GM23338 (cell line): ENCODE measurements at regions not wholly inside any gene's neighbourhood (a gene's known extent, or its start where the extent isn't known, plus 50 kb on each side); places are given as distances from the start of the nearest gene placed in this dataset.
A peak's percentile ranks its signal among the peaks of the same experiment; 100 is the strongest.

Source experiments
- ATAC-seq: fragments of 200-7000 bp; cut with Tn5 transposase; 3 replicates; pipeline ENCODE4 v1.9.1; 2020
- DNase-seq: peaks from one replicate; pipeline ENCODE4 v3.0.0-alpha.2; 2015; ENCODE audit warnings: low spot score
- H2AFZ ChIP-seq: fragments of 200-600 bp; sonication (generic); 2 replicates; pipeline ENCODE4 v1.8.0; 2016; ENCODE audit warnings: antibody characterized with exemption, mild to moderate bottlenecking, moderate library complexity
- H3F3A ChIP-seq: fragments of 200-600 bp; sonication (generic); replicated peaks from 2 replicates; pipeline ENCODE4 v1.8.0; 2017; ENCODE audit warnings: antibody characterized with exemption, mixed run types, low read depth
- H3K27ac ChIP-seq: fragments of 200-600 bp; sonication (generic); 2 replicates; pipeline ENCODE4 v1.6.1; 2016; ENCODE audit warnings: low read depth
- H3K27me3 ChIP-seq: fragments of 200-600 bp; sonication (generic); 2 replicates; pipeline ENCODE4 v1.8.0; 2016; ENCODE audit warnings: mild to moderate bottlenecking, mixed run types, moderate library complexity; ENCODE audit not compliant: insufficient read depth
- H3K36me3 ChIP-seq: fragments of 200-600 bp; sonication (generic); 2 replicates; pipeline ENCODE4 v1.8.0; 2016; ENCODE audit warnings: mild to moderate bottlenecking; ENCODE audit not compliant: insufficient read depth
- H3K4me1 ChIP-seq: fragments of 200-600 bp; sonication (generic); 2 replicates; pipeline ENCODE4 v1.8.0; 2016; ENCODE audit warnings: mild to moderate bottlenecking, moderate library complexity; ENCODE audit not compliant: insufficient read depth
- H3K4me2 ChIP-seq: fragments of 200-600 bp; sonication (generic); 2 replicates; pipeline ENCODE4 v1.7.1; 2017; ENCODE audit warnings: mixed run types
- H3K4me3 ChIP-seq: fragments of 200-600 bp; sonication (generic); 2 replicates; pipeline ENCODE4 v1.6.1; 2016; ENCODE audit warnings: mixed run types
- H3K79me2 ChIP-seq: fragments of 200-600 bp; sonication (generic); replicated peaks from 2 replicates; pipeline ENCODE4 v1.8.0; 2017; ENCODE audit warnings: mild to moderate bottlenecking; ENCODE audit not compliant: insufficient read depth
- H3K9me2 ChIP-seq: fragments of 200-600 bp; sonication (generic); 2 replicates; pipeline ENCODE4 v1.8.0; 2017; ENCODE audit not compliant: insufficient read depth
- H4K20me1 ChIP-seq: fragments of 200-600 bp; sonication (generic); replicated peaks from 2 replicates; pipeline ENCODE4 v1.8.0; 2017; ENCODE audit warnings: mild to moderate bottlenecking; ENCODE audit not compliant: insufficient read depth
- H3K27ac Mint-ChIP-seq: 2 replicates; pipeline ENCODE4 v1.8.0; 2020; ENCODE audit warnings: inconsistent platforms, mild to moderate bottlenecking, moderate library complexity, mixed read lengths
- H3K27me3 Mint-ChIP-seq: 3 replicates; pipeline ENCODE4 v1.8.0; 2022; ENCODE audit warnings: low read depth, mild to moderate bottlenecking, moderate library complexity, mixed read lengths, inconsistent platforms; ENCODE audit not compliant: insufficient read depth, poor library complexity
- H3K36me3 Mint-ChIP-seq: 3 replicates; pipeline ENCODE4 v1.8.0; 2021; ENCODE audit warnings: low read depth, mild to moderate bottlenecking, inconsistent platforms, moderate library complexity, mixed read lengths
- H3K4me1 Mint-ChIP-seq: 3 replicates; pipeline ENCODE4 v1.8.0; 2020; ENCODE audit warnings: mild to moderate bottlenecking, inconsistent platforms, mixed read lengths
- H3K4me3 Mint-ChIP-seq: 3 replicates; pipeline ENCODE4 v1.8.0; 2021; ENCODE audit warnings: moderate library complexity, mild to moderate bottlenecking, inconsistent platforms, mixed read lengths
- H3K9me3 Mint-ChIP-seq: 3 replicates; pipeline ENCODE4 v1.8.0; 2020; ENCODE audit warnings: moderate library complexity, mild to moderate bottlenecking, inconsistent platforms, mixed read lengths
- CREB1 ChIP-seq: fragments of 250-450 bp; sonication (Bioruptor Pico); IDR thresholded peaks from 2 replicates; pipeline ENCODE4 v1.5.0; 2020; ENCODE audit warnings: low read depth, mild to moderate bottlenecking, moderate library complexity
- ZNF114 ChIP-seq: fragments of 250-450 bp; sonication (Bioruptor Pico); IDR thresholded peaks from 2 replicates; pipeline ENCODE4 v1.5.0; 2020; ENCODE audit warnings: mild to moderate bottlenecking, moderate library complexity
- ZNF331 ChIP-seq: fragments of 250-450 bp; sonication (Bioruptor Pico); IDR thresholded peaks from 2 replicates; pipeline ENCODE4 v1.5.0; 2020; ENCODE audit warnings: low read depth, mild to moderate bottlenecking, moderate library complexity
- TF ChIP-seq, protein P1 (sequence below): IDR thresholded peaks from one replicate; pipeline ENCODE4 v1.6.1; 2018; ENCODE audit warnings: antibody characterized with exemption; ENCODE audit not compliant: unreplicated experiment
- TF ChIP-seq, protein P2 (sequence below), 2 experiments: fragments of 200-600 bp in 1 of 2; sonication (generic) in 1 of 2; conservative IDR thresholded peaks; 2 replicates each; pipeline versions ENCODE4 v1.5.1 to v1.6.1; 2016 to 2017; ENCODE audit warnings: antibody characterized with exemption in 2 of 2, low read depth in 2 of 2, mild to moderate bottlenecking in 2 of 2, moderate library complexity in 1 of 2
- TF ChIP-seq, protein P3 (sequence below): IDR thresholded peaks from 2 replicates; pipeline ENCODE4 v1.6.1; 2016; ENCODE audit warnings: antibody characterized with exemption

DNA sequence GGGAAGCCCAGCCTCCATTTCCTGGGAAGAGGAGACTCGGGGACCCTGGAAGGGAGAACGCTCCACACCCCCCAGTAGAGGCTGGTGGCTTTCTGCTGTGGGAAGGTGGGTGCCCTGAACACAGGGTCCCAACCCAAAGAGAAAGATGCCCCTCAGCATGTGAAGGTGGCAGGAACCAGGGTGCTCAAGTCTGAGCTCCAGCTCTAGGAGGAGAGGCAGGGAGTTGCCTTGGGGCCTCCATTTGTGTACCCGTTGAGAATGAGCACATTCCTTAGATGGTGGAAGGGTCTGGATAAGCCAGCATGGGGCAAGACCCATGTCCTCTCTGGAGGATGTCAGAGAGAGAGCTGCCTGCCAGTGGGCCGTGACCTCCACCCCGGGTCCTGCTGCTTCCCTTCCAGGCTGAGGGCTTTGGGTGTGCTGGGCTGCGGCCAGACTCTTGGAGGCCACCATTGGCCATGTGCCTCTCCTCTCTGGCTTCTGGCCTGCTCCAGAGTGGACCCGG lies 212.4 kb downstream of the TBC1D2B start (continued):
- TF ChIP-seq, protein P1, sequence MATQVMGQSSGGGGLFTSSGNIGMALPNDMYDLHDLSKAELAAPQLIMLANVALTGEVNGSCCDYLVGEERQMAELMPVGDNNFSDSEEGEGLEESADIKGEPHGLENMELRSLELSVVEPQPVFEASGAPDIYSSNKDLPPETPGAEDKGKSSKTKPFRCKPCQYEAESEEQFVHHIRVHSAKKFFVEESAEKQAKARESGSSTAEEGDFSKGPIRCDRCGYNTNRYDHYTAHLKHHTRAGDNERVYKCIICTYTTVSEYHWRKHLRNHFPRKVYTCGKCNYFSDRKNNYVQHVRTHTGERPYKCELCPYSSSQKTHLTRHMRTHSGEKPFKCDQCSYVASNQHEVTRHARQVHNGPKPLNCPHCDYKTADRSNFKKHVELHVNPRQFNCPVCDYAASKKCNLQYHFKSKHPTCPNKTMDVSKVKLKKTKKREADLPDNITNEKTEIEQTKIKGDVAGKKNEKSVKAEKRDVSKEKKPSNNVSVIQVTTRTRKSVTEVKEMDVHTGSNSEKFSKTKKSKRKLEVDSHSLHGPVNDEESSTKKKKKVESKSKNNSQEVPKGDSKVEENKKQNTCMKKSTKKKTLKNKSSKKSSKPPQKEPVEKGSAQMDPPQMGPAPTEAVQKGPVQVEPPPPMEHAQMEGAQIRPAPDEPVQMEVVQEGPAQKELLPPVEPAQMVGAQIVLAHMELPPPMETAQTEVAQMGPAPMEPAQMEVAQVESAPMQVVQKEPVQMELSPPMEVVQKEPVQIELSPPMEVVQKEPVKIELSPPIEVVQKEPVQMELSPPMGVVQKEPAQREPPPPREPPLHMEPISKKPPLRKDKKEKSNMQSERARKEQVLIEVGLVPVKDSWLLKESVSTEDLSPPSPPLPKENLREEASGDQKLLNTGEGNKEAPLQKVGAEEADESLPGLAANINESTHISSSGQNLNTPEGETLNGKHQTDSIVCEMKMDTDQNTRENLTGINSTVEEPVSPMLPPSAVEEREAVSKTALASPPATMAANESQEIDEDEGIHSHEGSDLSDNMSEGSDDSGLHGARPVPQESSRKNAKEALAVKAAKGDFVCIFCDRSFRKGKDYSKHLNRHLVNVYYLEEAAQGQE, result no peak

DNA sequence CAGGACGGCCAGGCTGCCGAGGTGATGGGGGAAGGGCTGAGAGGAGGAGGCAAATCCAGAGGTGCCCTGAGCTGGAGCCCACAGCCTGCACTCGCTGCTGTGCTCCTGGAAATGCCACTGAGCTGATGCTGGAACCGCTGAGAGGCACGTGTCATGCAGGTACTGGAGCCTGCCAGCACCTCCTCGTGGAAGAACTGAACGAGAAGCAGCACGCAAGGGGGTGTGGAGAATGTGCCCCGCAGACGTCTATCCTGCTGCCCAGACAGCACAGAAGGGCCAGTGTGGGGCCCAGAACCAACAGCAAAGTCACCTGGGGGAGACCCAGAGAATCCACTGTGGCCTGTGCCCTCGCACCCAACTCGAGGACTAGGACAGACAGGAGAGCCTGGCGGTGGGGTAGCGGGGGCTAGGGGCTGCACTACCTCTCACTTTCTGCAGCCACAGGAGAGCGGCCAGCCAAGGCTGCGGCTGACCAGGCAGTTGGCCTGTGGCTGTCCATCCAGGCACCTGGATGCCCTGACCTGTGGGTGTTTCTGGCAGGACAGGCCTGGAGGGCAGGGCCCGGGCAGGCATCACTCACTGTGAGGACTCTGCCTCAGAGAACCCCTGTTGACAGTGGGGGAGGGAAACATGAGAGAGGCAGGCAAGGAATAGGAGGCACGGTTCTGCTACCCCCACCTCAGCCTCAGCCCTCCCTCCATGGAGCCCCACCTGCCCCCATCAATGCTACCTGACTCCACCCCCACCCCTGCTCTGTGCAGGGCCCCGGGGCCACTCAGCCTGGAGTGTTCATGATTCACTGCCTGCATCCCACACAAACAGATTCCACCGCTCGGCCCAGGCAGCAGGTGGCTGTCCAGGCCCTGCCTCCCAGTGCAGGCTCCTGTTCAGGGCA lies 213.1 kb downstream of the TBC1D2B start:
- Histone ChIP-seq H3K4me3 (no peak overlapping the region), H4K20me1 (no peaks in the 10 kb centered on the region), H2AFZ (no peak overlapping the region), H3K4me1 (no peaks in the 10 kb centered on the region), H3K27ac (no peak overlapping the region), H3K4me2 (no peak overlapping the region), H3K9me2 (no peaks in the 10 kb centered on the region), H3K79me2 (no peaks in the 10 kb centered on the region), H3F3A (no peaks in the 10 kb centered on the region), H3K36me3 (no peaks in the 10 kb centered on the region), H3K27me3 (no peaks in the 10 kb centered on the region)
- Mint-ChIP-seq H3K4me3 (no peak overlapping the region; the same call in 2 of the 3 replicates), H3K9me3 (no peaks in the 10 kb centered on the region; the same call in 2 of the 3 replicates), H3K36me3 (no peaks in the 10 kb centered on the region; the same call in 2 of the 3 replicates), H3K27me3 (peaks cover 29% of the 10 kb centered on the region), H3K27ac (no peak overlapping the region), H3K4me1 (peaks cover 26% of the 10 kb centered on the region)
- no peak for TF ChIP-seq ZNF114
- TF ChIP-seq, protein P2, sequence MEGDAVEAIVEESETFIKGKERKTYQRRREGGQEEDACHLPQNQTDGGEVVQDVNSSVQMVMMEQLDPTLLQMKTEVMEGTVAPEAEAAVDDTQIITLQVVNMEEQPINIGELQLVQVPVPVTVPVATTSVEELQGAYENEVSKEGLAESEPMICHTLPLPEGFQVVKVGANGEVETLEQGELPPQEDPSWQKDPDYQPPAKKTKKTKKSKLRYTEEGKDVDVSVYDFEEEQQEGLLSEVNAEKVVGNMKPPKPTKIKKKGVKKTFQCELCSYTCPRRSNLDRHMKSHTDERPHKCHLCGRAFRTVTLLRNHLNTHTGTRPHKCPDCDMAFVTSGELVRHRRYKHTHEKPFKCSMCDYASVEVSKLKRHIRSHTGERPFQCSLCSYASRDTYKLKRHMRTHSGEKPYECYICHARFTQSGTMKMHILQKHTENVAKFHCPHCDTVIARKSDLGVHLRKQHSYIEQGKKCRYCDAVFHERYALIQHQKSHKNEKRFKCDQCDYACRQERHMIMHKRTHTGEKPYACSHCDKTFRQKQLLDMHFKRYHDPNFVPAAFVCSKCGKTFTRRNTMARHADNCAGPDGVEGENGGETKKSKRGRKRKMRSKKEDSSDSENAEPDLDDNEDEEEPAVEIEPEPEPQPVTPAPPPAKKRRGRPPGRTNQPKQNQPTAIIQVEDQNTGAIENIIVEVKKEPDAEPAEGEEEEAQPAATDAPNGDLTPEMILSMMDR (conservative IDR thresholded peaks at IDR 0.05; ENCODE audit: low read depth in 2 of 2), result 0 out of 4 replicates have a peak, but pooled peaks of 1 of the 2 experiments have one; percentile 9
- ATAC-seq (peak; percentile 37), DNase-seq (peak; percentile 38)

DNA sequence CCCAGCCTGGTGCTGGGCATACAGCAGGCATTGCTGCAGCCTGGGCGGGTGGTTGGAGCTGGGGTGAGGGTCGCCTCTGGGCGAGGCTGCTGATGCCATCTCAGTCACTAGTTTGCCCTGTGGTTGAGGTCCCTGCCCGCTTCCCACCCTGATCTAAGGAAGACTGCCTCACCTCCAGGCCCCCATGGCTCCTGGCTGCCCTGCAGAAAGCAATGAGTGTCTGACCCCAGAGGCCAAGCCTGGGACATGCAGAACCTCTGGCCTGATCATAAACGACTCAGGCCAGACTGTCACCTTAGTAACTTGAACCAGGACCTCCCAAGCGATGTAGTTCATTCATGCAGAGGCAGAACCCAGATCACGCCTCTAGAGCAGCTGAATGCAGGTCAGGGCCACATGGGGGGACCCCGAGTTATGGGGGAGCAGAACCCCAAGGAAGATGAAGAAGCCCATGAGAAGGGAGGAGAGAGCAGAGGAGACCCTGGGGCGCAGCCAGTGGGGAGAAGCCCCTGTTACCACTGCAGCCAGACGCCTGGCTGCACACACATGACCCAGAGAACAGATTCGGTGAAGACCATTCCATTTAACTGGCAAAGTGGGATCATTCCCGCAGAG lies 213.9 kb downstream of the TBC1D2B start:
- H3K27me3 Mint-ChIP-seq, result peaks cover 29% of the 10 kb centered on the region
- Histone ChIP-seq H4K20me1 (no peaks in the 10 kb centered on the region), H3K4me1 (no peaks in the 10 kb centered on the region), H3K4me2 (no peak overlapping the region), H3K9me2 (no peaks in the 10 kb centered on the region), H3K79me2 (no peaks in the 10 kb centered on the region), H3K36me3 (no peaks in the 10 kb centered on the region), H3K27ac (no peak overlapping the region), H3K27me3 (no peaks in the 10 kb centered on the region), H3F3A (no peaks in the 10 kb centered on the region), H3K4me3 (no peak overlapping the region), H2AFZ (no peak overlapping the region)
- peaks cover 29% of the 10 kb centered on the region for H3K4me1 Mint-ChIP-seq
- no peak for DNase-seq
- H3K36me3 Mint-ChIP-seq, result no peaks in the 10 kb centered on the region; the same call in 2 of the 3 replicates
- H3K4me3 Mint-ChIP-seq, result no peak overlapping the region
- no peaks in the 10 kb centered on the region; the same call in 2 of the 3 replicates for H3K9me3 Mint-ChIP-seq
- no peak for ATAC-seq
- no peak overlapping the region for H3K27ac Mint-ChIP-seq
- TF ChIP-seq, protein P1, result no peak
- TF ChIP-seq, protein P3, sequence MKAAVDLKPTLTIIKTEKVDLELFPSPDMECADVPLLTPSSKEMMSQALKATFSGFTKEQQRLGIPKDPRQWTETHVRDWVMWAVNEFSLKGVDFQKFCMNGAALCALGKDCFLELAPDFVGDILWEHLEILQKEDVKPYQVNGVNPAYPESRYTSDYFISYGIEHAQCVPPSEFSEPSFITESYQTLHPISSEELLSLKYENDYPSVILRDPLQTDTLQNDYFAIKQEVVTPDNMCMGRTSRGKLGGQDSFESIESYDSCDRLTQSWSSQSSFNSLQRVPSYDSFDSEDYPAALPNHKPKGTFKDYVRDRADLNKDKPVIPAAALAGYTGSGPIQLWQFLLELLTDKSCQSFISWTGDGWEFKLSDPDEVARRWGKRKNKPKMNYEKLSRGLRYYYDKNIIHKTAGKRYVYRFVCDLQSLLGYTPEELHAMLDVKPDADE, result no peak
- TF ChIP-seq CREB1 (CRISPR knock-in tag) (no peak), ZNF114 (no peak), ZNF331 (CRISPR knock-in tag) (no peak)
